Mesenchymal stem cell (in vitro differentiated cells and primary cell): ENCODE measurements at regions not wholly inside any gene's neighbourhood (a gene's known extent, or its start where the extent isn't known, plus 50 kb on each side); places are given as distances from the start of the nearest gene placed in this dataset.

Experiments used
- DNase-seq: peaks from one replicate; pipeline ENCODE4 v3.0.0-alpha.2; 2013
- H2AFZ ChIP-seq: one replicate; pipeline ENCODE4 v1.6.1; 2013; ENCODE audit warnings: low read depth, mild to moderate bottlenecking, control low read depth, inconsistent platforms, low read length, moderate library complexity
- H2AK5ac ChIP-seq: 2 replicates; pipeline ENCODE4 v1.6.1; 2013; ENCODE audit warnings: low read length, moderate library complexity, mild to moderate bottlenecking, inconsistent platforms; ENCODE audit not compliant: severe bottlenecking
- H2BK120ac ChIP-seq: one replicate; pipeline ENCODE4 v1.6.1; 2013; ENCODE audit warnings: low read depth, mild to moderate bottlenecking, inconsistent platforms, low read length, moderate library complexity
- H2BK12ac ChIP-seq, 2 experiments: one replicate each; pipeline ENCODE4 v1.6.1; 2013; ENCODE audit warnings: inconsistent platforms in 2 of 2, low read length in 2 of 2, mild to moderate bottlenecking in 2 of 2, moderate library complexity in 2 of 2, control low read depth in 1 of 2
- H2BK15ac ChIP-seq: one replicate; pipeline ENCODE4 v1.6.1; 2013; ENCODE audit warnings: mild to moderate bottlenecking, low read depth, inconsistent platforms; ENCODE audit not compliant: poor library complexity, severe bottlenecking
- H2BK5ac ChIP-seq: 2 replicates; pipeline ENCODE4 v1.6.1; 2013; ENCODE audit warnings: low read depth, mild to moderate bottlenecking, low read length, control low read depth, inconsistent platforms; ENCODE audit not compliant: poor library complexity, severe bottlenecking
- H3K14ac ChIP-seq, 2 experiments: one replicate each; pipeline ENCODE4 v1.6.1; 2013; ENCODE audit warnings: inconsistent platforms in 2 of 2, low read length in 2 of 2, control low read depth in 1 of 2, mild to moderate bottlenecking in 1 of 2, moderate library complexity in 1 of 2
- H3K18ac ChIP-seq, 2 experiments: one replicate each; pipeline ENCODE4 v1.6.1; 2013; ENCODE audit warnings: inconsistent platforms in 2 of 2, low read length in 2 of 2, control low read depth in 1 of 2, low read depth in 1 of 2, mild to moderate bottlenecking in 1 of 2
- H3K23ac ChIP-seq, 2 experiments: one replicate each; pipeline ENCODE4 v1.6.1; 2013; ENCODE audit warnings: inconsistent platforms in 2 of 2, low read length in 2 of 2, mild to moderate bottlenecking in 2 of 2, moderate library complexity in 2 of 2, control low read depth in 1 of 2
- H3K27ac ChIP-seq: 2 replicates; pipeline ENCODE4 v1.5.1; 2013; ENCODE audit warnings: mild to moderate bottlenecking, moderate library complexity, low read length, control low read depth, inconsistent platforms; ENCODE audit not compliant: poor library complexity, severe bottlenecking
- H3K27me3 ChIP-seq, 2 experiments: 2 replicates each; pipeline versions ENCODE4 v1.6.1 to v1.7.0; 2013; ENCODE audit warnings: low read length in 2 of 2, mild to moderate bottlenecking in 2 of 2, moderate library complexity in 2 of 2, control low read depth in 1 of 2, inconsistent platforms in 1 of 2; ENCODE audit not compliant: control insufficient read depth in 1 of 2, insufficient read depth in 1 of 2
- H3K36me3 ChIP-seq, 2 experiments: 2 replicates each; pipeline versions ENCODE4 v1.6.1 to v1.7.0; 2013; ENCODE audit warnings: low read length in 2 of 2, control low read depth in 1 of 2, inconsistent platforms in 1 of 2, low read depth in 1 of 2, mild to moderate bottlenecking in 1 of 2; ENCODE audit not compliant: insufficient read depth in 2 of 2, control insufficient read depth in 1 of 2
- H3K4ac ChIP-seq, 2 experiments: one replicate each; pipeline ENCODE4 v1.6.1; 2013; ENCODE audit warnings: inconsistent platforms in 2 of 2, low read length in 2 of 2, mild to moderate bottlenecking in 2 of 2, moderate library complexity in 2 of 2, control low read depth in 1 of 2, low read depth in 1 of 2
- H3K4me1 ChIP-seq: 2 replicates; pipeline ENCODE4 v1.6.1; 2013; ENCODE audit warnings: low read depth, low read length, control low read depth; ENCODE audit not compliant: control insufficient read depth, insufficient read depth
- H3K4me2 ChIP-seq: 2 replicates; pipeline ENCODE4 v1.6.1; 2013; ENCODE audit warnings: low read length, mild to moderate bottlenecking, inconsistent platforms; ENCODE audit not compliant: poor library complexity, severe bottlenecking
- H3K4me3 ChIP-seq, 2 experiments: 2 replicates each; pipeline versions ENCODE4 v1.5.1 to v1.7.0; 2013; ENCODE audit warnings: low read length in 2 of 2, mild to moderate bottlenecking in 2 of 2, control low read depth in 1 of 2, low read depth in 1 of 2; ENCODE audit not compliant: insufficient read depth in 1 of 2
- H3K79me1 ChIP-seq: replicated peaks from 2 replicates; pipeline ENCODE4 v1.6.1; 2013; ENCODE audit warnings: mild to moderate bottlenecking, control low read depth, low read length, inconsistent platforms; ENCODE audit not compliant: poor library complexity, severe bottlenecking
- H3K9ac ChIP-seq: 2 replicates; pipeline ENCODE4 v1.7.0; 2013; ENCODE audit warnings: mild to moderate bottlenecking, low read length, moderate library complexity
- H3K9me3 ChIP-seq: 2 replicates; pipeline ENCODE4 v1.7.0; 2013; ENCODE audit warnings: mild to moderate bottlenecking, low read length; ENCODE audit not compliant: control insufficient read depth
- H4K8ac ChIP-seq: one replicate; pipeline ENCODE4 v1.6.1; 2013; ENCODE audit warnings: inconsistent platforms, mild to moderate bottlenecking, low read length, moderate library complexity
- H4K91ac ChIP-seq: one replicate; pipeline ENCODE4 v1.6.1; 2013; ENCODE audit warnings: mild to moderate bottlenecking, low read length, inconsistent platforms
- WGBS: methylation state at CpG from one replicate; pipeline ENCODE4 v1.1.7; 2013; ENCODE audit warnings: mixed read lengths; 5-methylcytosine and 5-hydroxymethylcytosine counted together

GRCh38 chr9:119050281-119050680 is 319.0 kb downstream of the BRINP1 start:
- no peak overlapping the region for H4K8ac ChIP-seq
- no peaks in the 10 kb centered on the region for H3K36me3 ChIP-seq
- H3K4ac ChIP-seq = no peak overlapping the region
- H3K4me3 ChIP-seq = no peak overlapping the region
- no peaks in the 10 kb centered on the region for H3K27me3 ChIP-seq
- no peak overlapping the region for H3K18ac ChIP-seq
- H3K4me1 ChIP-seq = no peaks in the 10 kb centered on the region
- no peak overlapping the region for H3K4me2 ChIP-seq
- H4K91ac ChIP-seq = no peak overlapping the region
- H3K23ac ChIP-seq = no peak overlapping the region
- no peak overlapping the region for H2AFZ ChIP-seq
- H3K9ac ChIP-seq = no peak overlapping the region
- no peak overlapping the region for H2BK5ac ChIP-seq
- no peak overlapping the region for H3K14ac ChIP-seq
- no peak for DNase-seq
- H2BK120ac ChIP-seq = no peak overlapping the region
- no peak overlapping the region for H3K27ac ChIP-seq
- no peaks in the 10 kb centered on the region for H3K79me1 ChIP-seq
- no peak overlapping the region for H2BK15ac ChIP-seq
- H2BK12ac ChIP-seq = no peak overlapping the region
- no peak overlapping the region for H2AK5ac ChIP-seq
- H3K9me3 ChIP-seq = no peaks in the 10 kb centered on the region

GRCh38 chr9:119052339-119053030 is 316.8 kb downstream of the BRINP1 start:
- no peaks in the 10 kb centered on the region for H3K27me3 ChIP-seq
- H2AFZ ChIP-seq = no peak overlapping the region
- H3K36me3 ChIP-seq = no peaks in the 10 kb centered on the region
- no peak overlapping the region for H4K91ac ChIP-seq
- no peak for DNase-seq
- H3K9ac ChIP-seq = no peak overlapping the region
- H3K4me1 ChIP-seq = no peaks in the 10 kb centered on the region
- no peak overlapping the region for H3K23ac ChIP-seq
- no peak overlapping the region for H3K4me3 ChIP-seq
- no peak overlapping the region for H2BK5ac ChIP-seq
- 76% methylated on average over 8 of the region's 10 CpGs for WGBS
- no peaks in the 10 kb centered on the region for H3K79me1 ChIP-seq
- H3K18ac ChIP-seq = no peak overlapping the region
- no peak overlapping the region for H3K14ac ChIP-seq
- no peak overlapping the region for H2BK120ac ChIP-seq
- H3K4me2 ChIP-seq = no peak overlapping the region
- H3K27ac ChIP-seq = no peak overlapping the region
- H3K9me3 ChIP-seq = no peaks in the 10 kb centered on the region
- H2BK12ac ChIP-seq = no peak overlapping the region
- no peak overlapping the region for H2AK5ac ChIP-seq
- H2BK15ac ChIP-seq = no peak overlapping the region
- no peak overlapping the region for H3K4ac ChIP-seq
- no peak overlapping the region for H4K8ac ChIP-seq

- Histone ChIP-seq H3K36me3 (no peaks in the 10 kb centered on the region), H3K4me2 (no peak overlapping the region), H3K9ac (no peak overlapping the region), H3K79me1 (no peaks in the 10 kb centered on the region), H3K18ac (no peak overlapping the region), H3K4me1 (no peaks in the 10 kb centered on the region), H3K9me3 (no peaks in the 10 kb centered on the region), H3K4me3 (no peak overlapping the region), H2AFZ (no peak overlapping the region), H4K91ac (no peak overlapping the region), H3K27me3 (no peaks in the 10 kb centered on the region), H2BK120ac (no peak overlapping the region), H2BK15ac (no peak overlapping the region), H3K23ac (no peak overlapping the region), H3K14ac (no peak overlapping the region), H3K4ac (no peak overlapping the region), H2BK12ac (no peak overlapping the region), H3K27ac (no peak overlapping the region), H4K8ac (no peak overlapping the region), H2BK5ac (no peak overlapping the region), H2AK5ac (no peak overlapping the region)
- 100% methylated on average over 1 of the region's 1 CpG for WGBS
- DNase-seq = peak; percentile 16
Observed at GRCh38 chr9:119053070-119053469, 316.2 kb downstream of the BRINP1 start.

GRCh38 chr9:119060629-119061385 is 308.4 kb downstream of the BRINP1 start:
- H2AFZ ChIP-seq = no peak overlapping the region
- no peak overlapping the region for H2AK5ac ChIP-seq
- no peaks in the 10 kb centered on the region for H3K9me3 ChIP-seq
- no peak overlapping the region for H2BK12ac ChIP-seq
- no peaks in the 10 kb centered on the region for H3K4me1 ChIP-seq
- H2BK5ac ChIP-seq = no peak overlapping the region
- H3K9ac ChIP-seq = no peak overlapping the region
- no peak overlapping the region for H4K8ac ChIP-seq
- WGBS = 63% methylated on average over 1 of the region's 2 CpGs
- DNase-seq = no peak
- no peaks in the 10 kb centered on the region for H3K36me3 ChIP-seq
- no peak overlapping the region for H3K4me2 ChIP-seq
- H3K4me3 ChIP-seq = no peak overlapping the region
- no peak overlapping the region for H3K4ac ChIP-seq
- H3K27ac ChIP-seq = no peak overlapping the region
- H3K79me1 ChIP-seq = no peaks in the 10 kb centered on the region
- H2BK15ac ChIP-seq = no peak overlapping the region
- H3K27me3 ChIP-seq = no peaks in the 10 kb centered on the region
- H3K23ac ChIP-seq = no peak overlapping the region
- H3K18ac ChIP-seq = no peak overlapping the region
- H4K91ac ChIP-seq = no peak overlapping the region
- no peak overlapping the region for H2BK120ac ChIP-seq
- no peak overlapping the region for H3K14ac ChIP-seq
